ENCODE measurements at regions not wholly inside any gene's neighbourhood (a gene's known extent, or its start where the extent isn't known, plus 50 kb on each side); places are given as distances from the start of the nearest gene placed in this dataset.

GRCh38 chr12:131586269-131586668 lies 124.6 kb upstream of the SFSWAP start:
- Histone ChIP-seq H2AFZ (ENCODE audit: low read length) (no peak overlapping the region), H4K91ac (replicated peaks; ENCODE audit: insufficient read length, low read length) (no peak overlapping the region), H3K27me3 (replicated peaks in 1 of 4; ENCODE audit: control insufficient read depth in 3 of 4, extremely low read depth in 1 of 4, insufficient read depth in 3 of 4, low read length in 3 of 4) (no peaks in the 10 kb centered on the region; a peak in 2 of 7 replicates), H3K27ac (ENCODE audit: low read depth, low read length) (no peak overlapping the region), H2BK15ac (ENCODE audit: low read length) (no peak overlapping the region), H3K4me1 (replicated peaks in 1 of 4; ENCODE audit: control insufficient read depth in 3 of 4, insufficient read depth in 4 of 4, low read length in 3 of 4) (peaks cover 0 to 6% (median 4%) of the 10 kb centered on the region in 4 experiments; a peak in 5 of 7 replicates), H3K36me3 (ENCODE audit: control insufficient read depth in 2 of 4, insufficient read depth in 4 of 4, low read length in 3 of 4) (no peaks in the 10 kb centered on the region), H3K79me1 (ENCODE audit: low read depth, low read length) (no peaks in the 10 kb centered on the region), H3K4me2 (ENCODE audit: insufficient read depth in 1 of 2, low read depth in 2 of 2, low read length in 2 of 2) (no peak overlapping the region), H2BK12ac (ENCODE audit: low read depth, low read length) (no peak overlapping the region), H2BK120ac (replicated peaks; ENCODE audit: low read depth, low read length) (no peak overlapping the region), H2BK20ac (ENCODE audit: low read length) (no peak overlapping the region), H3K56ac (replicated peaks; ENCODE audit: insufficient read length, low read depth, low read length) (no peak overlapping the region), H4K20me1 (replicated peaks in 1 of 2; ENCODE audit: control insufficient read depth in 1 of 2, insufficient read depth in 2 of 2, low read length in 2 of 2) (no peaks in the 10 kb centered on the region), H3K9ac (replicated peaks in 1 of 4; ENCODE audit: extremely low read depth in 1 of 4, low read depth in 3 of 4, low read length in 3 of 4) (no peak overlapping the region), H3K9me3 (ENCODE audit: insufficient read depth in 2 of 2, low read depth in 1 of 2, low read length in 1 of 2) (no peaks in the 10 kb centered on the region; a peak in 1 of 4 replicates), H3K18ac (ENCODE audit: extremely low read depth, low read length) (no peak overlapping the region), H3K79me2 (ENCODE audit: control insufficient read depth in 1 of 2, insufficient read depth in 2 of 2, low read length in 2 of 2) (no peaks in the 10 kb centered on the region), H3K4ac (replicated peaks; ENCODE audit: insufficient read length, low read depth, low read length) (no peak overlapping the region), H3K23me2 (ENCODE audit: low read depth, low read length) (peaks cover 3% of the 10 kb centered on the region; the same call in 1 of the 2 replicates), H3K4me3 (ENCODE audit: extremely low read depth in 1 of 4, insufficient read depth in 2 of 4, low read depth in 3 of 4, low read length in 4 of 4) (no peak overlapping the region), H2BK5ac (ENCODE audit: low read depth, low read length) (no peak overlapping the region), H3K14ac (ENCODE audit: insufficient read length) (no peak overlapping the region), H2AK5ac (ENCODE audit: low read depth, low read length) (no peak overlapping the region), H4K8ac (ENCODE audit: extremely low read depth, insufficient read depth, low read length) (no peak overlapping the region), H4K5ac (ENCODE audit: insufficient read length, low read depth, low read length) (no peak overlapping the region), H3K23ac (ENCODE audit: insufficient read length) (no peak overlapping the region)
- ChIA-PET POLR2A (ENCODE audit: partially characterized antibody) (no interaction called here), CTCF (ENCODE audit: partially characterized antibody) (interaction anchor here (1.0 to 1.3 kb wide), 2 partner anchors 21 to 36 kb away, joined by 3 to 4 read pairs; no protein-coding TSS in a partner anchor)
- no peak for DNase-seq (ENCODE audit: low read depth in 1 of 2, low spot score in 2 of 2)
- WGBS, 2 experiments (ENCODE audit: extremely low coverage in 1 of 2, insufficient coverage in 1 of 2, insufficient read length in 1 of 2, insufficient replicate concordance in 2 of 2, low coverage in 1 of 2, low lambda C conversion rate in 2 of 2, missing lambda C conversion rate in 1 of 2): 91% methylated on average over 9 of the region's 9 CpGs; no CpG with 5 or more reads in 1 of the 2 experiments
- no peak for FAIRE-seq
- TF ChIP-seq, protein P1, sequence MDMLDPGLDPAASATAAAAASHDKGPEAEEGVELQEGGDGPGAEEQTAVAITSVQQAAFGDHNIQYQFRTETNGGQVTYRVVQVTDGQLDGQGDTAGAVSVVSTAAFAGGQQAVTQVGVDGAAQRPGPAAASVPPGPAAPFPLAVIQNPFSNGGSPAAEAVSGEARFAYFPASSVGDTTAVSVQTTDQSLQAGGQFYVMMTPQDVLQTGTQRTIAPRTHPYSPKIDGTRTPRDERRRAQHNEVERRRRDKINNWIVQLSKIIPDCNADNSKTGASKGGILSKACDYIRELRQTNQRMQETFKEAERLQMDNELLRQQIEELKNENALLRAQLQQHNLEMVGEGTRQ (IDR thresholded peaks at IDR 0.05; ENCODE audit: low read length): no peak
- TF ChIP-seq EP300 (IDR thresholded peaks at IDR 0.05; ENCODE audit: borderline replicate concordance in 1 of 2, low read depth in 2 of 2, low read length in 2 of 2) (no peak), SP2 (IDR thresholded peaks at IDR 0.05; ENCODE audit: low read length) (no peak), RFX5 (IDR thresholded peaks at IDR 0.05; ENCODE audit: borderline replicate concordance, low read depth, low read length) (no peak), HDAC6 (IDR thresholded peaks at IDR 0.05; ENCODE audit: low read depth, low read length) (no peak), TAF1 (IDR thresholded peaks at IDR 0.05; ENCODE audit: low read depth, low read length) (no peak), FOSL1 (IDR thresholded peaks at IDR 0.05; ENCODE audit: insufficient read depth, low read depth, low read length) (no peak), TEAD4 (IDR thresholded peaks at IDR 0.05; ENCODE audit: low read depth, low read length) (no peak), BACH1 (IDR thresholded peaks at IDR 0.05; ENCODE audit: low read length) (no peak), NANOG (IDR thresholded peaks at IDR 0.05; ENCODE audit: insufficient read depth, low read depth, low read length, poor library complexity, severe bottlenecking) (no peak), CHD1 (IDR thresholded peaks at IDR 0.05; ENCODE audit: low read depth, low read length) (no peak), BRCA1 (IDR thresholded peaks at IDR 0.05; ENCODE audit: low read depth, low read length) (no peak), POLR2AphosphoS5 (IDR thresholded peaks at IDR 0.05; ENCODE audit: low read depth, low read length) (no peak)
- TF ChIP-seq, protein P2, sequence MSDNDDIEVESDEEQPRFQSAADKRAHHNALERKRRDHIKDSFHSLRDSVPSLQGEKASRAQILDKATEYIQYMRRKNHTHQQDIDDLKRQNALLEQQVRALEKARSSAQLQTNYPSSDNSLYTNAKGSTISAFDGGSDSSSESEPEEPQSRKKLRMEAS (IDR thresholded peaks at IDR 0.05): no peak

Data from H1 (cell line).